NCI-H748 (cell line): ENCODE measurements at regions not wholly inside any gene's neighbourhood (a gene's known extent, or its start where the extent isn't known, plus 50 kb on each side); places are given as distances from the start of the nearest gene placed in this dataset.

Experiments
- DNase-seq: peaks from one replicate; lab custom pipeline; 2025; ENCODE audit not compliant: unreplicated experiment; lab: John Stamatoyannopoulos, UW

DNA sequence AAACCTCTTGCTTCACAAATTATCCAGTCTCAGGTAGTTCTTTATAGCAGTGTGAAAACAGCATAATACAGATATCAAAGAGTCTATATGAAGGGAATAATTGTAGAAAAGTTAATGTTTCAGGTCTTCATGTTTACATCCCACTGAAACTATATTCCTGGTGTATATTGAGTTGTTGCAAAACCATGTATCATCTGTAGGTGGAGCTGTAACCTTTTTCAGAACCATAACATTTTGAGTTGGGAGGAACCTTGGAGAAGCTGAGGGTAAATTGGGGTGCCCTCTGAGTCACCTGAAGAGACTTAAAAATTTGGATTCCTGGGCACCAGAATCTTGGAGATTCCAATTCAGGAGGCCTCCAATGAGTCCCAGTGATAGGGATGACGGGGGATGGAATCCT lies 51.9 kb upstream of the TAPT1 start:
- peak; percentile 1 for DNase-seq
